OCI-LY7 (cell line): ENCODE measurements at regions not wholly inside any gene's neighbourhood (a gene's known extent, or its start where the extent isn't known, plus 50 kb on each side); places are given as distances from the start of the nearest gene placed in this dataset.

ENCODE experiments used
- CTCF ChIP-seq: fragments of 200-600 bp; sonication (generic); conservative IDR thresholded peaks from 2 replicates; pipeline ENCODE4 v1.5.1; 2014; ENCODE audit warnings: mild to moderate bottlenecking, antibody characterized with exemption, low read length, moderate library complexity, mixed read lengths
- EZH2phosphoT487 ChIP-seq: fragments of 200-600 bp; sonication (generic); IDR thresholded peaks from 2 replicates; pipeline ENCODE4 v1.6.1; 2018; ENCODE audit warnings: low read depth, borderline replicate concordance, mild to moderate bottlenecking, mixed run types, antibody characterized with exemption, low read length, moderate library complexity, mixed read lengths

- TF ChIP-seq CTCF: no peak
- no peak for TF ChIP-seq EZH2phosphoT487
Observed at GRCh38 chr5:96017951-96018350, 56.3 kb upstream of the ELL2 start.
